Motor neuron (in vitro differentiated cells): ENCODE measurements at regions not wholly inside any gene's neighbourhood (a gene's known extent, or its start where the extent isn't known, plus 50 kb on each side); places are given as distances from the start of the nearest gene placed in this dataset.
A peak's percentile ranks its signal among the peaks of the same experiment; 100 is the strongest.
"Not testable (repeated sequence)": the region's sequence is repeated elsewhere in the genome, so short reads cannot be mapped to it uniquely, and the experiment has no call there.

Experiments
- ATAC-seq, 8 experiments: fragments of 200-7000 bp; cut with Tn5 transposase; replicated peaks in 6 of 8; 2 replicates each; pipeline ENCODE4 v1.8.0; 2021; ENCODE audit warnings: mild to moderate bottlenecking in 8 of 8, moderate library complexity in 8 of 8
- H3K27ac ChIP-seq, 2 donors: fragments of 250-450 bp; sonication (Bioruptor Pico); 2 replicates each; pipeline ENCODE4 v1.9.0; 2021; ENCODE audit warnings: antibody characterized with exemption in 2 of 2, mild to moderate bottlenecking in 2 of 2, moderate library complexity in 1 of 2
- H3K4me1 ChIP-seq, 2 donors: fragments of 250-450 bp; sonication (Bioruptor Pico); replicated peaks in 1 of 2; 2 replicates each; pipeline ENCODE4 v1.6.1; 2021; ENCODE audit warnings: antibody characterized with exemption in 2 of 2, mild to moderate bottlenecking in 2 of 2, moderate library complexity in 1 of 2
- H3K4me3 ChIP-seq, 5 donors: fragments of 250-450 bp; sonication (Bioruptor Pico); 2 replicates each; pipeline ENCODE4 v1.9.0; 2021; ENCODE audit warnings: antibody characterized with exemption in 5 of 5, mild to moderate bottlenecking in 5 of 5, moderate library complexity in 4 of 5
- WGBS, 10 experiments: fragments of 450-650 bp; shearing (Covaris generic); methylation state at CpG; one replicate each; pipeline ENCODE4 v1.0.0; 2022; 5-methylcytosine and 5-hydroxymethylcytosine counted together
- in situ Hi-C, 9 experiments: fragments of 400-800 bp; cut with MboI; loops; one replicate each; pipeline ENCODE4 v1.15.0; 2021; ENCODE audit warnings: low sequenced_read_pairs in 9 of 9, low pct_unique_long_range_greater_than_20kb in 2 of 9; ENCODE audit not compliant: unreplicated experiment in 9 of 9

- H3K4me3 ChIP-seq, H3K4me1 ChIP-seq, ATAC-seq, H3K27ac ChIP-seq, in situ Hi-C loops: not testable (repeated sequence)
- WGBS, 10 experiments, result 37 to 95% (median 61%) methylated on average over 2 of the region's 2 CpGs; no CpG with 5 or more reads in 6 of the 10 experiments
These were observed 591.7 kb downstream of the TBL1XR1 start for GRCh38 chr3:176605553-176605952.

- in situ Hi-C loops, result no loop called here
These were observed 602.0 kb downstream of the TBL1XR1 start for GRCh38 chr3:176595307-176595706.

GRCh38 chr3:176590722-176591121 lies 606.6 kb downstream of the TBL1XR1 start:
- Histone ChIP-seq H3K4me3 (no peak overlapping the region), H3K4me1 (peaks cover 0 to 7% of the 10 kb centered on the region in 2 donors), H3K27ac (no peak overlapping the region)
- ATAC-seq, result peak in 1 of 8 experiments; percentile 41
- WGBS, 10 experiments, result 33 to 100% (median 92%) methylated on average over 1 of the region's 1 CpG; no CpG with 5 or more reads in 3 of the 10 experiments
- in situ Hi-C loops, result no loop called here

More at GRCh38 chr3:176595307-176595706, 602.0 kb downstream of the TBL1XR1 start:
- no peak for ATAC-seq
- Histone ChIP-seq H3K4me3 (no peak overlapping the region), H3K27ac (no peak overlapping the region), H3K4me1 (peaks cover 0 to 7% of the 10 kb centered on the region in 2 donors)

- 0 to 100% (median 83%) methylated on average over 1 to 2 of the region's 2 CpGs; no CpG with 5 or more reads in 3 of the 10 experiments for WGBS, 10 experiments
- Histone ChIP-seq H3K4me1 (peaks cover 0 to 17% of the 10 kb centered on the region in 2 donors), H3K4me3 (no peak overlapping the region), H3K27ac (no peak overlapping the region)
- ATAC-seq, result no peak
- in situ Hi-C loops, result no loop called here
These were observed 610.2 kb downstream of the TBL1XR1 start for GRCh38 chr3:176587089-176587488.

- Histone ChIP-seq H3K4me3 (no peak overlapping the region), H3K27ac (no peak overlapping the region), H3K4me1 (peaks cover 0 to 11% of the 10 kb centered on the region in 2 donors)
- ATAC-seq, result no peak
- in situ Hi-C loops, result no loop called here
These were observed 612.7 kb downstream of the TBL1XR1 start for GRCh38 chr3:176584413-176585176.

- no peak for ATAC-seq
- Histone ChIP-seq H3K27ac (no peak overlapping the region), H3K4me3 (no peak overlapping the region), H3K4me1 (peaks cover 0 to 11% of the 10 kb centered on the region in 2 donors)
- 33 to 100% (median 80%) methylated on average over 1 of the region's 1 CpG; no CpG with 5 or more reads in 1 of the 10 experiments for WGBS, 10 experiments
- in situ Hi-C loops, result no loop called here
These were observed 613.3 kb downstream of the TBL1XR1 start for GRCh38 chr3:176583956-176584355.

GRCh38 chr3:176581589-176581988 lies 615.7 kb downstream of the TBL1XR1 start:
- Histone ChIP-seq H3K4me3 (no peak overlapping the region), H3K4me1 (peaks cover 0 to 11% of the 10 kb centered on the region in 2 donors), H3K27ac (no peak overlapping the region)
- in situ Hi-C loops, result no loop called here
- WGBS, 10 experiments, result 43 to 100% (median 100%) methylated on average over 1 of the region's 1 CpG; no CpG with 5 or more reads in 3 of the 10 experiments
- ATAC-seq, result no peak

- ATAC-seq, result peak in 2 of 8 experiments; percentile 38 to 41
- 17 to 100% (median 78%) methylated on average over 1 to 2 of the region's 2 CpGs; no CpG with 5 or more reads in 6 of the 10 experiments for WGBS, 10 experiments
- peaks cover 0 to 11% of the 10 kb centered on the region in 2 donors for H3K4me1 ChIP-seq
- H3K4me3 ChIP-seq, result no peak overlapping the region
- no peak overlapping the region for H3K27ac ChIP-seq
- in situ Hi-C loops, result no loop called here
These were observed 617.5 kb downstream of the TBL1XR1 start for GRCh38 chr3:176579711-176580185.

GRCh38 chr3:176578316-176578715 lies 619.0 kb downstream of the TBL1XR1 start:
- in situ Hi-C loops, result no loop called here
- 40 to 100% (median 78%) methylated on average over 2 to 3 of the region's 3 CpGs; no CpG with 5 or more reads in 1 of the 10 experiments for WGBS, 10 experiments
- no peak for ATAC-seq

GRCh38 chr3:176577447-176577846 lies 619.8 kb downstream of the TBL1XR1 start:
- Histone ChIP-seq H3K27ac (no peak overlapping the region), H3K4me3 (no peak overlapping the region), H3K4me1 (peaks cover 0 to 21% of the 10 kb centered on the region in 2 donors)
- 38 to 100% (median 79%) methylated on average over 1 to 5 of the region's 5 CpGs for WGBS, 10 experiments
- in situ Hi-C loops, result no loop called here
- ATAC-seq, result no peak

More at GRCh38 chr3:176578316-176578715, 619.0 kb downstream of the TBL1XR1 start:
- Histone ChIP-seq H3K4me1 (peaks cover 0 to 21% of the 10 kb centered on the region in 2 donors), H3K27ac (no peak overlapping the region), H3K4me3 (no peak overlapping the region)

- Histone ChIP-seq H3K4me3 (no peak overlapping the region), H3K4me1 (peaks cover 0 to 21% of the 10 kb centered on the region in 2 donors), H3K27ac (no peak overlapping the region)
- in situ Hi-C loops, result no loop called here
- 0 to 11% (median 0%) methylated on average over 1 of the region's 1 CpG; no CpG with 5 or more reads in 5 of the 10 experiments for WGBS, 10 experiments
- peak in 5 of 8 experiments; percentile 35 to 90 (median 50) for ATAC-seq
These were observed 622.5 kb downstream of the TBL1XR1 start for GRCh38 chr3:176574786-176575185.

GRCh38 chr3:176571926-176572325 lies 625.4 kb downstream of the TBL1XR1 start:
- H3K27ac ChIP-seq, result no peak overlapping the region
- peaks cover 0 to 21% of the 10 kb centered on the region in 2 donors for H3K4me1 ChIP-seq
- no peak overlapping the region for H3K4me3 ChIP-seq
- in situ Hi-C loops, result no loop called here
- no peak for ATAC-seq
- 76 to 100% (median 93%) methylated on average over 1 to 6 of the region's 6 CpGs for WGBS, 10 experiments

- in situ Hi-C loops, result no loop called here
- Histone ChIP-seq H3K4me3 (no peak overlapping the region), H3K4me1 (peaks cover 0 to 21% of the 10 kb centered on the region in 2 donors), H3K27ac (no peak overlapping the region)
- ATAC-seq, result no peak
- WGBS, 10 experiments, result 29 to 100% (median 73%) methylated on average over 1 to 5 of the region's 5 CpGs; no CpG with 5 or more reads in 2 of the 10 experiments
These were observed 626.3 kb downstream of the TBL1XR1 start for GRCh38 chr3:176570992-176571391.
